Loucy (cell line): ENCODE measurements at regions not wholly inside any gene's neighbourhood (a gene's known extent, or its start where the extent isn't known, plus 50 kb on each side); places are given as distances from the start of the nearest gene placed in this dataset.

Experiments used
- EZH2phosphoT487 ChIP-seq: fragments of 200-600 bp; IDR thresholded peaks from 2 replicates; pipeline ENCODE4 v1.6.1; 2018; ENCODE audit warnings: antibody characterized with exemption, mild to moderate bottlenecking, moderate library complexity, borderline replicate concordance
- TF ChIP-seq, protein P1 (sequence below): fragments of 200-600 bp; sonication (generic); conservative IDR thresholded peaks from 2 replicates; pipeline ENCODE4 v1.5.1; 2014; ENCODE audit warnings: mild to moderate bottlenecking, antibody characterized with exemption, low read length

DNA sequence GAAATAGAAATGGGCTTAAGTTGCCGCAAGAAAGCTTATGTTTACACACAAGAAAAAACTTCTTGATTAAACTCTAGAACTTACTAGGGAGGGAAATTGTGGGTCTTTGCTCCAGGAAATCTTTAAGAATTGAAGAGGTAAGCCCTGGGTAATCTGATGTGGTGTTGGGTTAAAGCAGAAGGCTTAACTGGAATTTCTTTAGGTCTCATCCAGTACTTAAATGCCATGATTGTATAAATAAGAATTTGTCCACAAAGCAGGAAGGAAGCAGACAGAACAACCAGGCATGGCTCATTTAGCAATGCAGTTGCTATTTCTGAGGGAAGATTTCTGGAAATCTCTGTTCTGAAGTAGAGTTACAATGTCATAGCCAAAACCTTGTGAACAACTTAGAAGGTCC is 360.4 kb downstream of the KLF5 start:
- TF ChIP-seq, protein P1, sequence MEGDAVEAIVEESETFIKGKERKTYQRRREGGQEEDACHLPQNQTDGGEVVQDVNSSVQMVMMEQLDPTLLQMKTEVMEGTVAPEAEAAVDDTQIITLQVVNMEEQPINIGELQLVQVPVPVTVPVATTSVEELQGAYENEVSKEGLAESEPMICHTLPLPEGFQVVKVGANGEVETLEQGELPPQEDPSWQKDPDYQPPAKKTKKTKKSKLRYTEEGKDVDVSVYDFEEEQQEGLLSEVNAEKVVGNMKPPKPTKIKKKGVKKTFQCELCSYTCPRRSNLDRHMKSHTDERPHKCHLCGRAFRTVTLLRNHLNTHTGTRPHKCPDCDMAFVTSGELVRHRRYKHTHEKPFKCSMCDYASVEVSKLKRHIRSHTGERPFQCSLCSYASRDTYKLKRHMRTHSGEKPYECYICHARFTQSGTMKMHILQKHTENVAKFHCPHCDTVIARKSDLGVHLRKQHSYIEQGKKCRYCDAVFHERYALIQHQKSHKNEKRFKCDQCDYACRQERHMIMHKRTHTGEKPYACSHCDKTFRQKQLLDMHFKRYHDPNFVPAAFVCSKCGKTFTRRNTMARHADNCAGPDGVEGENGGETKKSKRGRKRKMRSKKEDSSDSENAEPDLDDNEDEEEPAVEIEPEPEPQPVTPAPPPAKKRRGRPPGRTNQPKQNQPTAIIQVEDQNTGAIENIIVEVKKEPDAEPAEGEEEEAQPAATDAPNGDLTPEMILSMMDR: no peak
- TF ChIP-seq EZH2phosphoT487: no peak
